ENCODE measurements at regions not wholly inside any gene's neighbourhood (a gene's known extent, or its start where the extent isn't known, plus 50 kb on each side); places are given as distances from the start of the nearest gene placed in this dataset.

- DNase-seq (ENCODE audit: low spot score), result no peak
Observed at GRCh38 chr3:120838441-120839091, 69.4 kb upstream of the STXBP5L start.

DNA sequence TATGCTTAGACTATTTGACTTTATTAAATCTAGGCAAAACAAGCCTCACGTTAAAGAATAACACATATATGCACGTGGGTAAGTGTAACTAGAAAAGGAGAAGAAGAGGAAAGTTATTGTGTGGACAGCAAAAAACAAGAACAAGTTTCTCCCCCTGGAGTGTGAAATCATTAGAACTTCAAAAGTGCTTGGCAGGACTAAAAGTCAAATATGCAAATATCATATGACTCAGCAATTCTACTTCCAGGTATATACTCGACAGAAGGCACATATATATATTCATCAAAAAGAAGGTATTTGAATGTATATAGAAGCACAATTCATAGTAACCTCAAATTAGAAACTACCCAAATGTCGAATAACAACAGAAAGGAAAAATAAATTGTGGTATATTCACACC is 68.9 kb upstream of the STXBP5L start:
- DNase-seq (ENCODE audit: low spot score), result no peak

- DNase-seq (ENCODE audit: low spot score), result no peak
Observed at GRCh38 chr3:120841264-120841663, 66.7 kb upstream of the STXBP5L start.

- no peak for DNase-seq (ENCODE audit: low spot score)
Observed at GRCh38 chr3:120846073-120846472, 61.9 kb upstream of the STXBP5L start.

GRCh38 chr3:120848503-120848902 is 59.5 kb upstream of the STXBP5L start:
- DNase-seq (ENCODE audit: low spot score), result no peak

DNA sequence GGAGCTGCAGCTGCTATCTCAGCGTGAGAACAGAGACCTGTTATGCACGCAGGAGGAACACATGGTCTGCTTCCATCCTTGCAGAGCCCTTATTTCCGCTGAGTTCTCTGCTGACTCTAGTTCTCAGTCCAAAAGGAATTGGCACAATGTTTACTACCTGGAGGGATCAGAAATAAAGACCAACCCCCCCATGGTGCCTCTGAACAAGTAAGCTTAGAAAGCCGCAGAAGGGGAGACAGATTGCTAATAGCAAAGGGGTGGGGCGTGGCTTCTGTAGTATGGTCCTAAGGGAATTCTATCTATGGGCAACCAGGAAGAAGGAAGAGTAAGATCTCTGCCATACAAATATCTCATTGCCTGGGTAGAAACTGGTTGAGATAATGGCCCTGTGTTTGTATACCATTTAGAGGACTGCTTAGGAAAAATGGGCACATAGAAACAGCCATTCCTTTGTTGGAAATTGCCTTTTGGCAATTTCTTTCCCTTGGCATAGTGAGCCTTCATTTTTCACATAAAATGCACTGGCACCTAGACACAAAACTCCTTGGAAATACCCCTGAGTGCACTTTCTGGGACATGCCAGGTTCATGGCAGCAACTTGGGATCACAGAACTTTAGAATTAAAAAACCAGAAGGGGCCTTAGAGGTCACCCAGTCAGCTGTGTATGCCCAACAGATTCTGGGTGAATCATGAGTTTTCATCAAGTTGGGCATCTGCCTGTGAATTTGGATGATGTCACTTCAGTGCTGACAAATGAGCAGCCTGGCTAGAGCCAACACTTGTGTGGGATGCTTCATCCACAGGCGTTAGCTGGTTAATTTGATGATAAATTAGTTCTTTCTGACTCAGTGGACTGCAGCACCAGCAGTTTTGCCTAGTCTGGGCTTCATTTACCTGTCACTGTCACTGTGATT is 57.4 kb upstream of the STXBP5L start:
- peak; percentile 6 for DNase-seq (ENCODE audit: low spot score)

DNA sequence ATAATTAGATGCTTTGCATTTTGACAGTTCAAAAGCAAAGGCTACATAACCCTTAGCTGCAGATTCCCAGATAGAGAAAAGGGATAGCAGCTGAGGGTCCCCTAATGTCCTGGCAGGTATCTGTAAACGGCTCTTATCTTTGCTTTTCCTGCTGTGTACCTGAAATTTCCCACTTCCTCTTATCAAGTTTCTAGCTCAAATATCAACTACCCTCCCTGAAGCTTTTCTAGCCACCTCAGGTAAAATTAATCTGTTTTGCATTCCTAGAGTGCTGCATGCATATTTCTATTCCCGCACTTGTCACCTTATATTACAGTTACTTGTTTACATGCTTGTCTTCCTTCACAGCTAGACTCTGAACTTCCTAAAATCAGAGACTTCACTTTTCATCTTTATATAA is 55.6 kb upstream of the STXBP5L start:
- DNase-seq (ENCODE audit: low spot score), result no peak

GRCh38 chr3:120853416-120853815 is 54.6 kb upstream of the STXBP5L start:
- DNase-seq (ENCODE audit: low spot score), result no peak

DNA sequence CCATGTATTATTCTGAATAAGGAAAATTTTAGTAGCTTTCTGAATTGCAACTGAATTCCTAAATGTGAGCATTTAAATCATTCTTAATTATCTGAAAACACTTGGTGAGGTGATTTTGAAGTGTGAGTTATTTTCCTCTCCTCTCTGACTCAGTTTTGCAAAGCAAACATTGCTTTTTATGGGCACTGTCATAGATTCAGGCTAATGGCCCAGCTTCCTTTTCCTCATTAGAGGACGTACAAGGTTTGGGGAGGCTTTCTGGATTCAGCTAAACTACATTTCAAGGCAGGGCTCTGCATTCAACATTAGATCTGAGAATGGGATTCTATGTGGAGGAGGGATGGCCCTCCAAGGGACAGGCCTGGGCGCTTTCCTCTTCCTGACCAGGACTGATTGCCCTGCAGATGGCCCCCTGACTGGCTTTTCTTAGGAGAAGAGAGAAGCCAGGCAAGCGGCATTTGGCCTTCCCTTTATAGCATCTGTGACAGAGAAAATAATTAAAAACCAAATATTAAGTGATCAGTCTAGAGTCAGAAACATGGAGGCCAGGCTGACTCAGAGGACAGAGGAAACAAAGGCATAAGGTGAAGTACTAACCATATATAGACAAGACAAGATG is 53.0 kb upstream of the STXBP5L start:
- no peak for DNase-seq (ENCODE audit: low spot score)

GRCh38 chr3:120855665-120856437 is 52.2 kb upstream of the STXBP5L start:
- peak; percentile 88 for DNase-seq (ENCODE audit: low spot score)

Measured in AG08395 (cell line).